Panc1 (cell line): ENCODE measurements at regions not wholly inside any gene's neighbourhood (a gene's known extent, or its start where the extent isn't known, plus 50 kb on each side); places are given as distances from the start of the nearest gene placed in this dataset.

Experiments
- ATAC-seq: fragments of 200-7000 bp; cut with Tn5 transposase; 2 replicates; pipeline ENCODE4 v1.9.1; 2020; ENCODE audit warnings: mild to moderate bottlenecking, moderate library complexity
- BruUV-seq: library from RNA; stranded (reverse); fragments of 400-500 nt; replicated peaks from 2 replicates; lab custom pipeline; 2021; lab: Mats Ljungman, UMichigan
- CTCF ChIA-PET: fragments of 300-600 bp; sonication (Branson Sonifier 250); formaldehyde crosslinking; loops from one replicate; lab custom pipeline; 2022; ENCODE audit warnings: antibody characterized with exemption; lab: Charles Lee
- POLR2A ChIA-PET: fragments of 300-600 bp; sonication (Branson Sonifier 250); formaldehyde crosslinking; loops from one replicate; lab custom pipeline; 2022; ENCODE audit warnings: antibody characterized with exemption; lab: Charles Lee
- DNase-seq: peaks from one replicate; pipeline ENCODE4 v3.0.0-alpha.2; 2010; ENCODE audit warnings: low read depth, low spot score
- H3K27ac ChIP-seq: 2 replicates; pipeline ENCODE4 v1.5.1; 2011; ENCODE audit warnings: mild to moderate bottlenecking, low read length, inconsistent platforms
- H3K27me3 ChIP-seq: fragments of 200-500 bp; sonication (Bioruptor generic); 2 replicates; pipeline ENCODE4 v1.6.0; 2014; ENCODE audit warnings: low read length, inconsistent platforms; ENCODE audit not compliant: control insufficient read depth, insufficient read depth
- H3K36me3 ChIP-seq: fragments of 200-500 bp; sonication (Bioruptor generic); 2 replicates; pipeline ENCODE4 v1.5.1; 2014; ENCODE audit warnings: inconsistent platforms, mild to moderate bottlenecking, low read length, moderate library complexity; ENCODE audit not compliant: control insufficient read depth, insufficient read depth
- H3K4me1 ChIP-seq: 2 replicates; pipeline ENCODE4 v1.5.1; 2011; ENCODE audit warnings: inconsistent platforms, mild to moderate bottlenecking, low read length, moderate library complexity; ENCODE audit not compliant: control insufficient read depth, insufficient read depth
- H3K4me3 ChIP-seq, 2 experiments: 2 replicates each; pipeline ENCODE4 v1.5.1; 2011 to 2012; ENCODE audit warnings: low read depth in 2 of 2, low read length in 2 of 2, mild to moderate bottlenecking in 2 of 2, inconsistent platforms in 1 of 2, moderate library complexity in 1 of 2
- H3K9me3 ChIP-seq: fragments of 200-500 bp; sonication (Bioruptor generic); 2 replicates; pipeline ENCODE4 v1.5.1; 2014; ENCODE audit warnings: low read depth, mild to moderate bottlenecking, inconsistent platforms, low read length, moderate library complexity; ENCODE audit not compliant: control insufficient read depth, insufficient read depth
- CTCF ChIP-seq: fragments of 450-650 bp; IDR thresholded peaks from 2 replicates; pipeline ENCODE4 v1.5.1; 2017; ENCODE audit warnings: mild to moderate bottlenecking
- POLR2AphosphoS5 ChIP-seq: IDR thresholded peaks from 2 replicates; pipeline ENCODE4 v1.6.1; 2012; ENCODE audit warnings: mild to moderate bottlenecking, low read depth, low read length, moderate library complexity
- REST ChIP-seq, 2 experiments: IDR thresholded peaks; 2 replicates each; pipeline ENCODE4 v1.6.1; 2011 to 2012; ENCODE audit warnings: low read depth in 2 of 2, control low read depth in 1 of 2, low read length in 1 of 2, mild to moderate bottlenecking in 1 of 2, moderate library complexity in 1 of 2; ENCODE audit not compliant: insufficient read depth in 1 of 2
- SIN3A ChIP-seq: IDR thresholded peaks from 2 replicates; pipeline ENCODE4 v1.6.1; 2012; ENCODE audit warnings: low read depth, mild to moderate bottlenecking, low read length, moderate library complexity, borderline replicate concordance; ENCODE audit not compliant: insufficient read depth
- TCF7L2 ChIP-seq: IDR thresholded peaks from 2 replicates; pipeline ENCODE4 v1.6.1; 2011; ENCODE audit warnings: mild to moderate bottlenecking, low read depth, low read length, inconsistent platforms
- in situ Hi-C: cut with HindIII; loops from 2 replicates; pipeline ENCODE4 v1.10.0; 2016; ENCODE audit warnings: low sequenced_read_pairs, low pct_unique_long_range_greater_than_20kb
- intact Hi-C: fragments of 100-400 bp; cut with micrococcal nuclease; formaldehyde crosslinking; loops from one replicate; pipeline ENCODE4 v1.10.0; 2022; ENCODE audit not compliant: unreplicated experiment

GRCh38 chr1:82600314-82600713 lies 799.6 kb downstream of the ADGRL2 start:
- H3K9me3 ChIP-seq = no peaks in the 10 kb centered on the region; the same call in 1 of the 2 replicates
- intact Hi-C loops = no loop called here
- ChIA-PET CTCF (no interaction called here), POLR2A (no interaction called here)
- in situ Hi-C loops = no loop called here
- DNase-seq = no peak
- BruUV-seq = no TSS peak
- no peaks in the 10 kb centered on the region for H3K4me1 ChIP-seq
- no peak for ATAC-seq
- H3K4me3 ChIP-seq = no peak overlapping the region
- H3K36me3 ChIP-seq = no peaks in the 10 kb centered on the region
- H3K27me3 ChIP-seq = no peaks in the 10 kb centered on the region
- no peak for TF ChIP-seq POLR2AphosphoS5
- no peak for TF ChIP-seq REST (IDR thresholded peaks at IDR 0.05; ENCODE audit: insufficient read depth in 1 of 2, low read depth in 2 of 2, low read length in 1 of 2)
- no peak for TF ChIP-seq TCF7L2
- TF ChIP-seq SIN3A = no peak
- no peak overlapping the region for H3K27ac ChIP-seq

- no TSS peak for BruUV-seq
These were observed 798.1 kb downstream of the ADGRL2 start for GRCh38 chr1:82598812-82599211.

More at GRCh38 chr1:82598812-82599211, 798.1 kb downstream of the ADGRL2 start:
- no peaks in the 10 kb centered on the region; the same call in 1 of the 2 replicates for H3K9me3 ChIP-seq
- H3K27me3 ChIP-seq = no peaks in the 10 kb centered on the region
- H3K36me3 ChIP-seq = no peaks in the 10 kb centered on the region
- no peak overlapping the region for H3K4me3 ChIP-seq
- intact Hi-C loops = no loop called here
- TF ChIP-seq REST (IDR thresholded peaks at IDR 0.05; ENCODE audit: insufficient read depth in 1 of 2, low read depth in 2 of 2, low read length in 1 of 2) (no peak), CTCF (no peak), SIN3A (no peak), TCF7L2 (no peak), POLR2AphosphoS5 (no peak)
- ChIA-PET POLR2A (no interaction called here), CTCF (no interaction called here)
- no peak overlapping the region for H3K27ac ChIP-seq
- in situ Hi-C loops = no loop called here
- DNase-seq = no peak
- ATAC-seq = no peak
- no peaks in the 10 kb centered on the region for H3K4me1 ChIP-seq
